Vagina (tissue), 2 donors: ENCODE measurements at regions not wholly inside any gene's neighbourhood (a gene's known extent, or its start where the extent isn't known, plus 50 kb on each side); places are given as distances from the start of the nearest gene placed in this dataset.

ENCODE experiments used
- POLR2A ChIP-seq, 2 donors: fragments of 450-650 bp; IDR thresholded peaks; one replicate each; pipeline ENCODE4 v1.6.1; 2017; ENCODE audit warnings: antibody characterized with exemption in 2 of 2, mild to moderate bottlenecking in 2 of 2, moderate library complexity in 2 of 2
- POLR2AphosphoS5 ChIP-seq, 2 donors: sonication (generic); formaldehyde crosslinking; IDR thresholded peaks; one replicate each; pipeline ENCODE4 v1.9.0; 2017; ENCODE audit warnings: antibody characterized with exemption in 2 of 2, mild to moderate bottlenecking in 2 of 2, low read depth in 1 of 2; ENCODE audit not compliant: insufficient read depth in 1 of 2
- TF ChIP-seq, protein P1 (sequence below), 3 experiments: fragments of 450-650 bp in 2 of 3; fragments of 200-600 bp in 1 of 3; sonication (generic) in 1 of 3; IDR thresholded peaks; one replicate each; pipeline ENCODE4 v1.5.1; 2017 to 2019; ENCODE audit warnings: antibody characterized with exemption in 3 of 3, mild to moderate bottlenecking in 2 of 3, moderate library complexity in 2 of 3

DNA sequence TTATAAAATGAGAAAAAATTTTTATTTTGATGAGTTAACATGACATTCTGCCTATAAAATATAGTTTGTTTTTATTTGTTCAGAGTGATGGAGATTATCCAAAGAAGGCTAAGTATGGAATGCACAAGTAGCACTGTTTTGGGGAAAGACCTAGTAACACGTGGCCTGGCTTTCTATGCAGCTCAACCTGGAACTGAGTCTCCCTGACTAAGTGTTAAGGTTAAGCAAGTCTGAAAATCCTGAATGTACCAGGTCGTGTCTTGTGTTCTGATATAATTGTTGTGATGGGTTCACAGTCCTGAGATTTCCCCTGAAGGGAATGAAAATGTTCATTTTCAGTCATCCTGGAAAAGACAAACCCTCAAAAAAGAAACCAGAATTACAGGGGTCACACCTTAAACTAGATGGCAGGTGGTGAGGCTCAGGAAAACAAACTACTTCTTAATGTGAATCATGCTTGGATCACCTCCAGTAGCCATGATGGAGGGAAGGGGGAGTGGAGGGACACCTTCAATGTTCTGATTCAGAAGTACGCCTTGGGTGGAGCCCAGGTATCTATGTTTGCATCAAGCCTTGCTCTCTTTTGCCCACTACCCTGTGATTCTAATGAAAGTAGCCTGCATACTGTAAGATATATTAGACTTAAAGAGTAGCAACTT lies 236.8 kb downstream of the ALX1 start:
- no peak for TF ChIP-seq POLR2A (IDR thresholded peaks at IDR 0.05)
- TF ChIP-seq, protein P1, sequence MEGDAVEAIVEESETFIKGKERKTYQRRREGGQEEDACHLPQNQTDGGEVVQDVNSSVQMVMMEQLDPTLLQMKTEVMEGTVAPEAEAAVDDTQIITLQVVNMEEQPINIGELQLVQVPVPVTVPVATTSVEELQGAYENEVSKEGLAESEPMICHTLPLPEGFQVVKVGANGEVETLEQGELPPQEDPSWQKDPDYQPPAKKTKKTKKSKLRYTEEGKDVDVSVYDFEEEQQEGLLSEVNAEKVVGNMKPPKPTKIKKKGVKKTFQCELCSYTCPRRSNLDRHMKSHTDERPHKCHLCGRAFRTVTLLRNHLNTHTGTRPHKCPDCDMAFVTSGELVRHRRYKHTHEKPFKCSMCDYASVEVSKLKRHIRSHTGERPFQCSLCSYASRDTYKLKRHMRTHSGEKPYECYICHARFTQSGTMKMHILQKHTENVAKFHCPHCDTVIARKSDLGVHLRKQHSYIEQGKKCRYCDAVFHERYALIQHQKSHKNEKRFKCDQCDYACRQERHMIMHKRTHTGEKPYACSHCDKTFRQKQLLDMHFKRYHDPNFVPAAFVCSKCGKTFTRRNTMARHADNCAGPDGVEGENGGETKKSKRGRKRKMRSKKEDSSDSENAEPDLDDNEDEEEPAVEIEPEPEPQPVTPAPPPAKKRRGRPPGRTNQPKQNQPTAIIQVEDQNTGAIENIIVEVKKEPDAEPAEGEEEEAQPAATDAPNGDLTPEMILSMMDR (IDR thresholded peaks at IDR 0.05) = no peak
- no peak for TF ChIP-seq POLR2AphosphoS5 (IDR thresholded peaks at IDR 0.05; ENCODE audit: insufficient read depth in 1 of 2, low read depth in 1 of 2)
